ENCODE measurements at regions not wholly inside any gene's neighbourhood (a gene's known extent, or its start where the extent isn't known, plus 50 kb on each side); places are given as distances from the start of the nearest gene placed in this dataset.

DNA sequence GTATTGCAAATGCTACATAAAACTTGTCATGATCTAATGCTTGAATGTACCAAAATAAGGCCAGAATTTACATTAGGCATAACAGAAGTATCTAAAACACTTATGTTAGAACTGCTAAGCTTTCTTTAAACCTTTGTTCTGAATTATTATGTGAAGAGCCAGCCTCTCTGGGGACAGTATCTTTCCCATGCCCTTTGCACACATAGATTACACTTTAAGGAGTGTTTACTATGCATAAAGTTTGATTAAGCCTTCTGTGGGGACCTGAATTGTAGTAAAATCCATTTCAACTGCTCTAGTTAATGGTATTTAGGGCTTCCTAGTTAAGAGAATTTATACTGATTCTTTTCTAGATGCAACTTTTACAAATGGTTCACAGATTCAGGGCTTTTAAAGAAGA, 444.7 kb downstream of the IPMK start:
- TF ChIP-seq POLR2A (IDR thresholded peaks at IDR 0.05): no peak
- TF ChIP-seq, protein P1, sequence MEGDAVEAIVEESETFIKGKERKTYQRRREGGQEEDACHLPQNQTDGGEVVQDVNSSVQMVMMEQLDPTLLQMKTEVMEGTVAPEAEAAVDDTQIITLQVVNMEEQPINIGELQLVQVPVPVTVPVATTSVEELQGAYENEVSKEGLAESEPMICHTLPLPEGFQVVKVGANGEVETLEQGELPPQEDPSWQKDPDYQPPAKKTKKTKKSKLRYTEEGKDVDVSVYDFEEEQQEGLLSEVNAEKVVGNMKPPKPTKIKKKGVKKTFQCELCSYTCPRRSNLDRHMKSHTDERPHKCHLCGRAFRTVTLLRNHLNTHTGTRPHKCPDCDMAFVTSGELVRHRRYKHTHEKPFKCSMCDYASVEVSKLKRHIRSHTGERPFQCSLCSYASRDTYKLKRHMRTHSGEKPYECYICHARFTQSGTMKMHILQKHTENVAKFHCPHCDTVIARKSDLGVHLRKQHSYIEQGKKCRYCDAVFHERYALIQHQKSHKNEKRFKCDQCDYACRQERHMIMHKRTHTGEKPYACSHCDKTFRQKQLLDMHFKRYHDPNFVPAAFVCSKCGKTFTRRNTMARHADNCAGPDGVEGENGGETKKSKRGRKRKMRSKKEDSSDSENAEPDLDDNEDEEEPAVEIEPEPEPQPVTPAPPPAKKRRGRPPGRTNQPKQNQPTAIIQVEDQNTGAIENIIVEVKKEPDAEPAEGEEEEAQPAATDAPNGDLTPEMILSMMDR (IDR thresholded peaks at IDR 0.05): no peak
- no peak overlapping the region for H3K27ac ChIP-seq
- H3K4me3 ChIP-seq: no peak overlapping the region
- H3K9me3 ChIP-seq: peaks cover 0 to 6% (median 0%) of the 10 kb centered on the region in 3 donors
- no peak for DNase-seq
- no peaks in the 10 kb centered on the region for H3K27me3 ChIP-seq
- H3K36me3 ChIP-seq: no peaks in the 10 kb centered on the region
- H3K4me1 ChIP-seq: no peaks in the 10 kb centered on the region
- intact Hi-C loops (cut with DNase I): no loop called here

DNA sequence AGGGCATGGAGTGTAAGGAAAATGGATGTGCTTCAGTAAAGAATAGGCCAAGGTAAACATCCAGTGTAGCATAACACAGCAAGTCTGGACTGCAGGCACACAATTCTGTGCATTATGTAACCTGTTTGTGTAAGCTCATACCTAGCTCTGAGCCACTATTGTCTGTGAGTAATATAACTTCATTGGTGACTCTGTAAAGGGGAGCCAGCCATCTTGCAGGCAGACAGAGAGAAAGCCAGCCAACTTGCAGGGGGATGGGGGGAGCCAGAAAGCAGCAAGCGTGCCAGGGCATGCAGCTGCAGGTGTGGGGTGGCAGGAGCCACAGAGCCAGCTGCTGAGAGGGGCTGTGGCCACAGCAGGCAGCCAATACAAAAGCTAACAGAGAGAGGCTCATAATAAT, 449.2 kb downstream of the IPMK start:
- H3K9me3 ChIP-seq: peaks cover 0 to 6% (median 0%) of the 10 kb centered on the region in 3 donors
- DNase-seq: no peak
- H3K4me1 ChIP-seq: no peaks in the 10 kb centered on the region
- TF ChIP-seq POLR2A (IDR thresholded peaks at IDR 0.05): no peak
- TF ChIP-seq, protein P1 (IDR thresholded peaks at IDR 0.05): no peak
- intact Hi-C loops (cut with DNase I): no loop called here
- no peak overlapping the region for H3K4me3 ChIP-seq
- 60% methylated on average over 1 of the region's 1 CpG; no CpG with 5 or more reads in 1 of the 2 donors for WGBS, 2 donors
- H3K36me3 ChIP-seq: no peaks in the 10 kb centered on the region
- H3K27ac ChIP-seq: no peak overlapping the region
- H3K27me3 ChIP-seq: no peaks in the 10 kb centered on the region

DNA sequence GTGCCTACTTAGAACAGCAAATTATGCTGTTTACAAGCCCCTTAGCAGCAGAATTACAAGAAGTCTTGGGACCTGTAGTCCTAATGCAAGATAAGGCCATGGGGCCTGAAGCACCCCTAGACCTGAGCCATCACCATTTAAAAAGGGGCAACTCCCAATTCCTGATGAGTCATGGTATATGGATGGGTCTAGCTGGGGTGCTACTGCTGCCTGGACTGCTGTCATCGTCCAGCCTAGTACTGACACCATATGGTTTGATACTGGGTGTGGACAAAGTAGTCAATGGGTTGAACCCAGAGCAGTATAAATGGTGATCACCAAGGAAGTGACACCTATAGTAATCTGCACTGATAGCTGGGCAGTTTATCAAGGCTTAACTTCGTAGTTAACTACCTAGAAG, 450.0 kb downstream of the IPMK start:
- intact Hi-C loops (cut with DNase I): no loop called here
- TF ChIP-seq POLR2A (IDR thresholded peaks at IDR 0.05): no peak
- TF ChIP-seq, protein P1 (IDR thresholded peaks at IDR 0.05): no peak

DNA sequence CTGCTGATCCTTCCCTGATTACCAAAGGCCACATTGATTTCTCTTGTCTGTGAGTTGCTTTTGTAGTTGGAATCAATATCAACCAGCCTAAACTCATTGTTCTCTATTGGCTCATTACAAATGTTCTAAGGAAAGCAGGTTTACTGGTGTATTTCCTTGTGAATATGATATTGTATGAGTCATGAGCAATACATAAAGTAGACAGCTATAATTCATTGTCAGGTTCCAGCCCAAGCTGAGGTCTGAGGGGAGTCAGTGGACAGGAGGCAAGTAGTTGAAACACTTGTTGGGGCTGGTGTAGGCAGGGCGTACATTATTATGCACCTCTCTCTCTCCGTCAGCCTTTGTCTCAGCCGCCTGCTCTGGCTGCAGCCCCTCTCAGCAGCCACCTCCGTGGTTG, 451.7 kb downstream of the IPMK start:
- no peak for DNase-seq
- Histone ChIP-seq H3K27me3 (no peaks in the 10 kb centered on the region), H3K4me3 (no peak overlapping the region), H3K27ac (no peak overlapping the region), H3K4me1 (no peaks in the 10 kb centered on the region), H3K9me3 (peaks cover 0 to 6% (median 0%) of the 10 kb centered on the region in 3 donors), H3K36me3 (no peaks in the 10 kb centered on the region)
- WGBS, 2 donors: 51 to 76% methylated on average over 4 of the region's 4 CpGs
- intact Hi-C loops (cut with DNase I): no loop called here
- TF ChIP-seq, protein P1 (IDR thresholded peaks at IDR 0.05): no peak
- no peak for TF ChIP-seq POLR2A (IDR thresholded peaks at IDR 0.05)

More for the DNA sequence above, 450.0 kb downstream of the IPMK start:
- no peak for DNase-seq
- Histone ChIP-seq H3K4me3 (no peak overlapping the region), H3K9me3 (peaks cover 0 to 6% (median 0%) of the 10 kb centered on the region in 3 donors), H3K27ac (no peak overlapping the region), H3K4me1 (no peaks in the 10 kb centered on the region), H3K36me3 (no peaks in the 10 kb centered on the region), H3K27me3 (no peaks in the 10 kb centered on the region)
- 26 to 38% methylated on average over 2 of the region's 2 CpGs for WGBS, 2 donors

DNA sequence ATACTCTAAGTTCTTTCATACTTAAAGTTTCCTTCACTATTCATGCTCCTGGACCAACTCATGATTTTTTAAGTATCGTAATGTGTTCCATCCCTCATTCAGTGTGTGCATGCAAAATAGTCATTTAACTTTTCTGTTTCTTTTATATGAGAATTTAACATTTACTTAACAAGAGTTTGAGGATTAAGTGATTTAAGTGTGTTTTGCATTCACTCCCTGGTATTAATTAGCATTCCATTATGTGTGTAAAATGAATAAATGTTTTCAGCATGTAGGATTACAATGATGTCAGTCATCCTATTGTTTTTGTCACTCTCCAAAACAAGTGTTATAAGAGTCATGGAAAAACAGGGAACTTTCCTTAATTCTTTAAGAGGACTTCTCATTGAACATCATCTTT, 457.7 kb downstream of the IPMK start:
- 77 to 90% methylated on average over 1 of the region's 1 CpG for WGBS, 2 donors
- TF ChIP-seq POLR2A (IDR thresholded peaks at IDR 0.05): no peak
- TF ChIP-seq, protein P1 (IDR thresholded peaks at IDR 0.05): no peak
- H3K9me3 ChIP-seq: no peaks in the 10 kb centered on the region
- H3K4me3 ChIP-seq: no peak overlapping the region
- H3K4me1 ChIP-seq: no peaks in the 10 kb centered on the region
- no peaks in the 10 kb centered on the region for H3K27me3 ChIP-seq
- no peak for DNase-seq
- no peak overlapping the region for H3K27ac ChIP-seq
- intact Hi-C loops (cut with DNase I): no loop called here
- no peaks in the 10 kb centered on the region for H3K36me3 ChIP-seq

Data from esophagus squamous epithelium (tissue), 5 donors.